Tibial artery (tissue), 4 donors: ENCODE measurements at regions not wholly inside any gene's neighbourhood (a gene's known extent, or its start where the extent isn't known, plus 50 kb on each side); places are given as distances from the start of the nearest gene placed in this dataset.

Experiments used
- DNase-seq, 2 donors: peaks; one replicate each; pipeline ENCODE4 v3.0.0-alpha.2; 2019
- H3K27ac ChIP-seq, 2 donors: fragments of 200-600 bp; sonication (generic) in 1 of 2; 1 replicate in 1 of 2; 2 replicates in 1 of 2; pipeline ENCODE4 v1.5.1; 2018 to 2019; ENCODE audit warnings: mild to moderate bottlenecking in 1 of 2
- H3K27me3 ChIP-seq, 2 donors: fragments of 200-600 bp; sonication (generic) in 1 of 2; one replicate each; pipeline versions ENCODE4 v1.5.1 to v1.6.0; 2016 to 2019
- H3K36me3 ChIP-seq, 3 donors: fragments of 200-600 bp; sonication (generic) in 2 of 3; one replicate each; pipeline ENCODE4 v1.5.1; 2016 to 2019; ENCODE audit warnings: mild to moderate bottlenecking in 2 of 3
- H3K4me1 ChIP-seq, 4 donors: fragments of 200-600 bp; sonication (generic) in 2 of 4; 1 replicate in 3 of 4; 2 replicates in 1 of 4; pipeline ENCODE4 v1.5.1; 2016 to 2019
- H3K4me3 ChIP-seq, 2 donors: fragments of 200-600 bp; sonication (generic) in 1 of 2; 1 replicate in 1 of 2; 2 replicates in 1 of 2; pipeline ENCODE4 v1.5.1; 2018 to 2019; ENCODE audit warnings: mild to moderate bottlenecking in 2 of 2
- H3K9me3 ChIP-seq, 3 donors: fragments of 200-600 bp; sonication (generic) in 1 of 3; one replicate each; pipeline ENCODE4 v1.5.1; 2016 to 2019
- intact Hi-C: fragments of 100-400 bp; cut with DNase I; formaldehyde crosslinking; loops from one replicate; pipeline ENCODE4 v1.15.0; 2023; ENCODE audit warnings: low total_unique reads
- TF ChIP-seq, protein P1 (sequence below), 2 experiments: fragments of 200-600 bp in 1 of 2; fragments of 450-650 bp in 1 of 2; IDR thresholded peaks; one replicate each; pipeline ENCODE4 v1.5.1; 2017 to 2019; ENCODE audit warnings: antibody characterized with exemption in 2 of 2, mild to moderate bottlenecking in 1 of 2, moderate library complexity in 1 of 2

DNA sequence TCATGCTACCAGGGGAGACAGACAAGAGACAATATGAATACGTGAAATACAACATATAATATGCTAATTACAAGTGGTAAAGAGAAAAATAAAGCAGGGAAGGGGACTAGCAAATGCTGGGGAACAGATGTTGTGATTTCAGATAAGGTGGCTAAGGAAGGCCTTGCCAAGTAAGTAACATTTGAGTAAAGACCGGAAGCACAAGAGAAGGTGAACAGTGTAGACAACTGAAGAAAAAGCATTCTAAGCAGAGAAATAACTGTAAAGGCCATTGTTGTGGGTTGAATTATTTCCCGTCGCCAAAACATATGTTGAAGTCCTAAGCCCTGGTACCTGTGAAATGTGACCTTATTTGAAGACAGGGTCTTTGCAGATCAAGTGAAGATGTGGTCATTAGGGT is 63.7 kb upstream of the EED start:
- H3K9me3 ChIP-seq, result no peaks in the 10 kb centered on the region
- H3K27ac ChIP-seq, result no peak overlapping the region
- TF ChIP-seq, protein P1, sequence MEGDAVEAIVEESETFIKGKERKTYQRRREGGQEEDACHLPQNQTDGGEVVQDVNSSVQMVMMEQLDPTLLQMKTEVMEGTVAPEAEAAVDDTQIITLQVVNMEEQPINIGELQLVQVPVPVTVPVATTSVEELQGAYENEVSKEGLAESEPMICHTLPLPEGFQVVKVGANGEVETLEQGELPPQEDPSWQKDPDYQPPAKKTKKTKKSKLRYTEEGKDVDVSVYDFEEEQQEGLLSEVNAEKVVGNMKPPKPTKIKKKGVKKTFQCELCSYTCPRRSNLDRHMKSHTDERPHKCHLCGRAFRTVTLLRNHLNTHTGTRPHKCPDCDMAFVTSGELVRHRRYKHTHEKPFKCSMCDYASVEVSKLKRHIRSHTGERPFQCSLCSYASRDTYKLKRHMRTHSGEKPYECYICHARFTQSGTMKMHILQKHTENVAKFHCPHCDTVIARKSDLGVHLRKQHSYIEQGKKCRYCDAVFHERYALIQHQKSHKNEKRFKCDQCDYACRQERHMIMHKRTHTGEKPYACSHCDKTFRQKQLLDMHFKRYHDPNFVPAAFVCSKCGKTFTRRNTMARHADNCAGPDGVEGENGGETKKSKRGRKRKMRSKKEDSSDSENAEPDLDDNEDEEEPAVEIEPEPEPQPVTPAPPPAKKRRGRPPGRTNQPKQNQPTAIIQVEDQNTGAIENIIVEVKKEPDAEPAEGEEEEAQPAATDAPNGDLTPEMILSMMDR (IDR thresholded peaks at IDR 0.05), result no peak
- H3K36me3 ChIP-seq, result no peaks in the 10 kb centered on the region
- DNase-seq, result no peak
- peaks cover 0 to 36% (median 2%) of the 10 kb centered on the region in 4 donors for H3K4me1 ChIP-seq
- intact Hi-C loops, result loop anchor here (5.0 kb wide), 1 partner anchor 129 kb away; no protein-coding TSS in a partner anchor
- no peak overlapping the region for H3K4me3 ChIP-seq
- no peaks in the 10 kb centered on the region for H3K27me3 ChIP-seq

DNA sequence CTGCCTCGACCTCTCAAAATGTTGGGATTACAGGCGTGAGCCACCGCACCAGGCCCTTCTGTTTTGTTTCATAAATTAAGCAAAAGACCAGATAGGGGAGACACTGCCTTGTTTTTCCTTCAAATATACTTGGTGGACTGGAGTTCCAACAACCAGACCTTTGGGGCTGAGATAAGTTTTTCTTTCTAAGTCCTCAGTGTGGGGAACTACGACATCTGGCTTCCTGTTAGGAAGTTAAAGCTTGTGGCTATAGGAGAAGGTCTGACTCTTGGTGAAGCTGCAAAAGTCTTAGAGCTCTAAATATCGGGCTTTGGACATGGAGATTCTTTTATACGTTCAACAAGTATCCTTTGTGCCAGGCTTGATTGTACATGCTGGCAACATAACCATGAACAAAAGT is 64.1 kb upstream of the EED start:
- Histone ChIP-seq H3K27ac (no peak overlapping the region), H3K36me3 (no peaks in the 10 kb centered on the region), H3K9me3 (no peaks in the 10 kb centered on the region), H3K4me1 (peaks cover 0 to 37% (median 2%) of the 10 kb centered on the region in 4 donors), H3K27me3 (no peaks in the 10 kb centered on the region), H3K4me3 (no peak overlapping the region)
- TF ChIP-seq, protein P1 (IDR thresholded peaks at IDR 0.05), result no peak
- DNase-seq, result no peak
- intact Hi-C loops, result loop anchor here (5.0 kb wide), 1 partner anchor 128 kb away; no protein-coding TSS in a partner anchor

DNA sequence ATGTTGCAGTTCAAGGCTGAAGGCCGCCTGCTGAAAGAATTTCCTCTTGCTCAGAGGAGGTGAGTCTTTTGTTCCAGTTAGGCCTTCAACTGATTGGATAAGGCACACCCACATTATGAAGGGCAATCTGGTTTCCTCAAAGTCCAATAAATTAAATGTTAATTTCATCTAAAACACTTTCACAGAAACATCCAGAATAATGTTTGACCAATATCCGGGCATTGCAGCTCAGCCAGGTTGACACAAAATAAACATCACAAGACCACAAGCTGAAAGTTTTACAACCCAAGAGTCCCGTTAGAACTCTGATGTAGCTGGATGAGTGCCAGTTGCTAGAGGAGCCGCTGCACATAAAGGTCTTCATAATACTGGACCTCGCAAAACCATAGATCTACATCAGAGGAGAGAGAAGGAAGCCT is 64.9 kb upstream of the EED start:
- intact Hi-C loops, result loop anchor here (5.0 kb wide), 1 partner anchor 127 kb away; no protein-coding TSS in a partner anchor
- Histone ChIP-seq H3K4me3 (no peak overlapping the region), H3K4me1 (peaks cover 1 to 37% (median 5%) of the 10 kb centered on the region in 4 donors), H3K9me3 (no peaks in the 10 kb centered on the region), H3K27ac (no peak overlapping the region), H3K27me3 (no peaks in the 10 kb centered on the region), H3K36me3 (no peaks in the 10 kb centered on the region)
- no peak for DNase-seq
- TF ChIP-seq, protein P1 (IDR thresholded peaks at IDR 0.05), result no peak

DNA sequence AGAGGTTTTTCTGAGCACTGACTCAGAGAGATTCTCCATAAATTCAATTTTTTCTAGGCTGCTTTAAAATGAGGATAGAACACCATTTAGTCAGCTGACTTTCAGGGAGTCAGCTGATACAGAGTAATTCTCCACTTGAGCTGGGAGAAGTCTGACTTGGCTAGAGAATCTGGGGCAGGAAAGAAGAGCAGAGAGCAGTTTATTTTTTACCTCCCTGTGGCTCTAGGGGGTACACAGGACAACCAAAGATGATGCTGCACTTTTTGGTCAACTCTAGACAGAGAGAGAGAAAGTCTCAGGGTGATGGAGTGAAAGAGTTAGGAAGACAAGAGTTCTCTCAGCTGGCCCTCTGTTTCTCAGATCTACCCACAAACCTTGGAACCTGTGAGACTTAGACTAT is 67.3 kb upstream of the EED start:
- Histone ChIP-seq H3K4me1 (peaks cover 4 to 51% (median 16%) of the 10 kb centered on the region in 4 donors), H3K36me3 (no peaks in the 10 kb centered on the region), H3K9me3 (no peaks in the 10 kb centered on the region), H3K27ac (no peak overlapping the region), H3K27me3 (no peaks in the 10 kb centered on the region), H3K4me3 (no peak overlapping the region)
- intact Hi-C loops, result no loop called here
- no peak for DNase-seq
- TF ChIP-seq, protein P1 (IDR thresholded peaks at IDR 0.05), result no peak

DNA sequence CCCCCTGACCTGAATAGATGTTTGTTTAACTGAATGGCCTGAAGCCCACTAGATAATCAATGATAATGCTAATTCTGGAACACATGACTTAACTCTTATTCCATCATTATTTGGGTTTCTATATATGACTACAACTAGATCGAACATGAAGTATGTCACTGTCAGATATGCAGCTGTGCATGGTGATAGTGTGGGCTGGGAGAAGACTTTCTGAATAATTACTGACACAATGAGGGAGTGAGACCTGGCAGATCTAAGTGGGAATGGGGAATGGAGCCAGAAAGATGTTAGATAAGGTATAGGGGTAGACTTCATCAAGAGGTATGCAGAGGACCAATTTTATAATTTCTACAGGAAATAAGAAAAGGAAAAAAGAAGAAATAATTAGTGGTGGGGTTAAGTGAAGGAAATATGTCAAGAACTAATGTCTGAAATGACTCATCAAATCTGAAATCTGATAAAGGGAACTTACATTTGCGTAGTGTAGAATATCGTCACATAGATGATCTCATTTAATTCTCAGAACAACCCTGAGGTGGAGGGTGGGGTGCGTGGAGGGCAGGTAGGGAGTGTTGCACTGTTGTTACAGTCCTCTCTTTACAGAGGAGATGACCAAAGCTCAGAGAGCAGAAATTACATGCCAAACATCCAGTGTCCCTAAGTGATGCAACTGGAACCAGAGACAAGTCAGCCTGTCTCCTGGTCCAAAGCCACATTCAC is 68.2 kb upstream of the EED start:
- H3K4me3 ChIP-seq, result no peak overlapping the region
- no peaks in the 10 kb centered on the region for H3K27me3 ChIP-seq
- no peaks in the 10 kb centered on the region for H3K36me3 ChIP-seq
- H3K4me1 ChIP-seq, result peaks cover 4 to 51% (median 16%) of the 10 kb centered on the region in 4 donors
- H3K27ac ChIP-seq, result no peak overlapping the region
- no peak for DNase-seq
- no peaks in the 10 kb centered on the region for H3K9me3 ChIP-seq
- intact Hi-C loops, result no loop called here
- TF ChIP-seq, protein P1 (IDR thresholded peaks at IDR 0.05), result no peak
